Activated naive CD4-positive, alpha-beta T cell treated with anti-CD3 and anti-CD28 coated beads, Interleukin-2, amount 50 U/mL, for 24 hours (primary cell): ENCODE measurements at regions not wholly inside any gene's neighbourhood (a gene's known extent, or its start where the extent isn't known, plus 50 kb on each side); places are given as distances from the start of the nearest gene placed in this dataset.

Experiments
- H3K27ac Mint-ChIP-seq: one replicate; pipeline ENCODE4 v1.8.0; 2021; ENCODE audit warnings: mild to moderate bottlenecking, mixed read lengths
- H3K27me3 Mint-ChIP-seq: one replicate; pipeline ENCODE4 v1.8.0; 2021; ENCODE audit warnings: mixed read lengths
- H3K36me3 Mint-ChIP-seq: one replicate; pipeline ENCODE4 v1.8.0; 2021; ENCODE audit warnings: mixed read lengths
- H3K4me1 Mint-ChIP-seq: one replicate; pipeline ENCODE4 v1.8.0; 2021; ENCODE audit warnings: mixed read lengths
- H3K4me3 Mint-ChIP-seq: one replicate; pipeline ENCODE4 v1.8.0; 2021; ENCODE audit warnings: mild to moderate bottlenecking, mixed read lengths
- H3K9me3 Mint-ChIP-seq: one replicate; pipeline ENCODE4 v1.8.0; 2021; ENCODE audit warnings: mixed read lengths

GRCh38 chr3:187836823-187837770 is 91.8 kb upstream of the BCL6 start:
- Mint-ChIP-seq H3K4me1 (no peaks in the 10 kb centered on the region), H3K27ac (no peak overlapping the region), H3K4me3 (no peak overlapping the region), H3K9me3 (no peaks in the 10 kb centered on the region), H3K27me3 (no peaks in the 10 kb centered on the region), H3K36me3 (no peaks in the 10 kb centered on the region)

- H3K9me3 Mint-ChIP-seq = no peaks in the 10 kb centered on the region
- no peak overlapping the region for H3K4me3 Mint-ChIP-seq
Observed at GRCh38 chr3:187838016-187838540, 92.8 kb upstream of the BCL6 start.

GRCh38 chr3:187839422-187839821 is 94.2 kb upstream of the BCL6 start:
- Mint-ChIP-seq H3K27ac (no peak overlapping the region), H3K4me1 (no peaks in the 10 kb centered on the region), H3K4me3 (no peak overlapping the region), H3K9me3 (no peaks in the 10 kb centered on the region), H3K27me3 (no peaks in the 10 kb centered on the region), H3K36me3 (no peaks in the 10 kb centered on the region)

More at GRCh38 chr3:187838016-187838540, 92.8 kb upstream of the BCL6 start:
- H3K36me3 Mint-ChIP-seq = no peaks in the 10 kb centered on the region
- H3K27ac Mint-ChIP-seq = no peak overlapping the region
- no peaks in the 10 kb centered on the region for H3K27me3 Mint-ChIP-seq
- no peaks in the 10 kb centered on the region for H3K4me1 Mint-ChIP-seq

- Mint-ChIP-seq H3K4me3 (no peak overlapping the region), H3K4me1 (no peaks in the 10 kb centered on the region), H3K27ac (no peak overlapping the region), H3K27me3 (no peaks in the 10 kb centered on the region), H3K36me3 (no peaks in the 10 kb centered on the region), H3K9me3 (no peaks in the 10 kb centered on the region)
Observed at GRCh38 chr3:187840856-187841255, 95.6 kb upstream of the BCL6 start.

GRCh38 chr3:187841560-187841959 is 96.3 kb upstream of the BCL6 start:
- H3K27ac Mint-ChIP-seq = no peak overlapping the region
- no peak overlapping the region for H3K4me3 Mint-ChIP-seq
- no peaks in the 10 kb centered on the region for H3K27me3 Mint-ChIP-seq
- H3K4me1 Mint-ChIP-seq = no peaks in the 10 kb centered on the region
- no peaks in the 10 kb centered on the region for H3K36me3 Mint-ChIP-seq
- no peaks in the 10 kb centered on the region for H3K9me3 Mint-ChIP-seq

GRCh38 chr3:187843654-187844053 is 98.4 kb upstream of the BCL6 start:
- Mint-ChIP-seq H3K27me3 (no peaks in the 10 kb centered on the region), H3K4me1 (no peaks in the 10 kb centered on the region), H3K27ac (no peak overlapping the region), H3K9me3 (no peaks in the 10 kb centered on the region), H3K4me3 (no peak overlapping the region), H3K36me3 (no peaks in the 10 kb centered on the region)

- H3K4me3 Mint-ChIP-seq = no peak overlapping the region
- no peaks in the 10 kb centered on the region for H3K4me1 Mint-ChIP-seq
- no peak overlapping the region for H3K27ac Mint-ChIP-seq
- H3K36me3 Mint-ChIP-seq = no peaks in the 10 kb centered on the region
- no peaks in the 10 kb centered on the region for H3K27me3 Mint-ChIP-seq
- no peaks in the 10 kb centered on the region for H3K9me3 Mint-ChIP-seq
Observed at GRCh38 chr3:187844708-187845107, 99.4 kb upstream of the BCL6 start.

GRCh38 chr3:187845826-187846225 is 100.6 kb upstream of the BCL6 start:
- no peak overlapping the region for H3K4me3 Mint-ChIP-seq
- no peak overlapping the region for H3K27ac Mint-ChIP-seq
- H3K9me3 Mint-ChIP-seq = no peaks in the 10 kb centered on the region
- no peaks in the 10 kb centered on the region for H3K4me1 Mint-ChIP-seq
- H3K36me3 Mint-ChIP-seq = no peaks in the 10 kb centered on the region
- H3K27me3 Mint-ChIP-seq = no peaks in the 10 kb centered on the region

- no peaks in the 10 kb centered on the region for H3K9me3 Mint-ChIP-seq
- no peak overlapping the region for H3K27ac Mint-ChIP-seq
- H3K4me1 Mint-ChIP-seq = no peaks in the 10 kb centered on the region
- no peaks in the 10 kb centered on the region for H3K36me3 Mint-ChIP-seq
- no peak overlapping the region for H3K4me3 Mint-ChIP-seq
- H3K27me3 Mint-ChIP-seq = no peaks in the 10 kb centered on the region
Observed at GRCh38 chr3:187848401-187848800, 103.1 kb upstream of the BCL6 start.

- H3K27ac Mint-ChIP-seq = no peak overlapping the region
Observed at GRCh38 chr3:187849016-187849654, 103.9 kb upstream of the BCL6 start.

GRCh38 chr3:187850258-187850921 is 105.1 kb upstream of the BCL6 start:
- no peaks in the 10 kb centered on the region for H3K27me3 Mint-ChIP-seq
- H3K27ac Mint-ChIP-seq = no peak overlapping the region
- no peak overlapping the region for H3K4me3 Mint-ChIP-seq
- H3K36me3 Mint-ChIP-seq = no peaks in the 10 kb centered on the region
- no peaks in the 10 kb centered on the region for H3K4me1 Mint-ChIP-seq
- no peaks in the 10 kb centered on the region for H3K9me3 Mint-ChIP-seq

More at GRCh38 chr3:187849016-187849654, 103.9 kb upstream of the BCL6 start:
- H3K4me3 Mint-ChIP-seq = no peak overlapping the region
- H3K27me3 Mint-ChIP-seq = no peaks in the 10 kb centered on the region
- no peaks in the 10 kb centered on the region for H3K4me1 Mint-ChIP-seq
- H3K36me3 Mint-ChIP-seq = no peaks in the 10 kb centered on the region
- H3K9me3 Mint-ChIP-seq = no peaks in the 10 kb centered on the region

GRCh38 chr3:187852842-187853730 is 107.8 kb upstream of the BCL6 start:
- Mint-ChIP-seq H3K4me3 (no peak overlapping the region), H3K27me3 (no peaks in the 10 kb centered on the region), H3K4me1 (no peaks in the 10 kb centered on the region), H3K27ac (no peak overlapping the region), H3K36me3 (no peaks in the 10 kb centered on the region), H3K9me3 (no peaks in the 10 kb centered on the region)

GRCh38 chr3:187855131-187855530 is 109.9 kb upstream of the BCL6 start:
- no peaks in the 10 kb centered on the region for H3K27me3 Mint-ChIP-seq
- H3K4me3 Mint-ChIP-seq = no peak overlapping the region
- H3K36me3 Mint-ChIP-seq = no peaks in the 10 kb centered on the region
- H3K4me1 Mint-ChIP-seq = no peaks in the 10 kb centered on the region
- no peak overlapping the region for H3K27ac Mint-ChIP-seq
- H3K9me3 Mint-ChIP-seq = no peaks in the 10 kb centered on the region

- Mint-ChIP-seq H3K9me3 (no peaks in the 10 kb centered on the region), H3K27me3 (no peaks in the 10 kb centered on the region)
Observed at GRCh38 chr3:187856555-187856954, 111.3 kb upstream of the BCL6 start.

GRCh38 chr3:187858041-187858440 is 112.8 kb upstream of the BCL6 start:
- H3K27ac Mint-ChIP-seq = no peak overlapping the region
- no peaks in the 10 kb centered on the region for H3K4me1 Mint-ChIP-seq
- H3K9me3 Mint-ChIP-seq = no peaks in the 10 kb centered on the region
- no peak overlapping the region for H3K4me3 Mint-ChIP-seq
- peaks cover 7% of the 10 kb centered on the region for H3K36me3 Mint-ChIP-seq
- H3K27me3 Mint-ChIP-seq = no peaks in the 10 kb centered on the region

More at GRCh38 chr3:187856555-187856954, 111.3 kb upstream of the BCL6 start:
- Mint-ChIP-seq H3K4me3 (no peak overlapping the region), H3K4me1 (no peaks in the 10 kb centered on the region), H3K36me3 (peaks cover 7% of the 10 kb centered on the region), H3K27ac (no peak overlapping the region)
